ENCODE measurements at regions not wholly inside any gene's neighbourhood (a gene's known extent, or its start where the extent isn't known, plus 50 kb on each side); places are given as distances from the start of the nearest gene placed in this dataset.

GRCh38 chr7:28270536-28270935 lies 89.9 kb upstream of the JAZF1 start:
- Histone ChIP-seq H3K27ac (ENCODE audit: low read depth, low read length) (no peak overlapping the region), H3K4me3 (ENCODE audit: low read length in 2 of 2) (no peak overlapping the region)
- CTCF ChIA-PET (ENCODE audit: partially characterized antibody) = no interaction called here

GRCh38 chr7:28272461-28272877 lies 91.9 kb upstream of the JAZF1 start:
- CTCF ChIA-PET (ENCODE audit: partially characterized antibody) = no interaction called here

More at GRCh38 chr7:28270536-28270935, 89.9 kb upstream of the JAZF1 start:
- DNase-seq = no peak
- Histone ChIP-seq H3K36me3 (ENCODE audit: insufficient read depth, low read length) (no peaks in the 10 kb centered on the region), H3K9me3 (ENCODE audit: control insufficient read depth in 1 of 2, low read length in 2 of 2) (no peaks in the 10 kb centered on the region), H3K4me1 (ENCODE audit: insufficient read depth, low read length) (no peaks in the 10 kb centered on the region), H3K27me3 (ENCODE audit: insufficient read depth, low read length) (no peaks in the 10 kb centered on the region)
- Mint-ChIP-seq H3K4me1 (peaks cover 0 to 4% (median under 1%) of the 10 kb centered on the region in 4 donors), H3K9me3 (peaks cover 0 to 6% (median 3%) of the 10 kb centered on the region in 8 donors), H3K27me3 (peaks cover 14 to 20% of the 10 kb centered on the region in 2 donors), H3K4me3 (no peak overlapping the region), H3K36me3 (peaks cover 0 to 4% of the 10 kb centered on the region in 2 donors), H3K27ac (no peak overlapping the region)
- POLR2A ChIA-PET (ENCODE audit: partially characterized antibody) = no interaction called here
- intact Hi-C loops (cut with micrococcal nuclease) = no loop called here

GRCh38 chr7:28276298-28276697 lies 95.7 kb upstream of the JAZF1 start:
- H3K27me3 ChIP-seq (ENCODE audit: insufficient read depth, low read length) = no peaks in the 10 kb centered on the region
- intact Hi-C loops (cut with micrococcal nuclease) = no loop called here
- no peak overlapping the region for H3K27ac Mint-ChIP-seq
- ChIA-PET CTCF (ENCODE audit: partially characterized antibody) (no interaction called here), POLR2A (ENCODE audit: partially characterized antibody) (no interaction called here)
- peaks cover 0 to 4% (median under 1%) of the 10 kb centered on the region in 4 donors for H3K4me1 Mint-ChIP-seq
- no peak for DNase-seq
- peaks cover 0 to 4% of the 10 kb centered on the region in 2 donors for H3K36me3 Mint-ChIP-seq
- H3K36me3 ChIP-seq (ENCODE audit: insufficient read depth, low read length) = no peaks in the 10 kb centered on the region
- H3K27ac ChIP-seq (ENCODE audit: low read depth, low read length) = no peak overlapping the region
- H3K4me1 ChIP-seq (ENCODE audit: insufficient read depth, low read length) = no peaks in the 10 kb centered on the region
- H3K9me3 ChIP-seq (ENCODE audit: control insufficient read depth in 1 of 2, low read length in 2 of 2) = no peaks in the 10 kb centered on the region
- H3K27me3 Mint-ChIP-seq = peaks cover 3 to 15% of the 10 kb centered on the region in 2 donors
- no peak overlapping the region for H3K4me3 Mint-ChIP-seq
- H3K4me3 ChIP-seq (ENCODE audit: low read length in 2 of 2) = no peak overlapping the region
- H3K9me3 Mint-ChIP-seq = peaks cover 0 to 6% (median 3%) of the 10 kb centered on the region in 8 donors

More at GRCh38 chr7:28272461-28272877, 91.9 kb upstream of the JAZF1 start:
- no peaks in the 10 kb centered on the region for H3K4me1 ChIP-seq (ENCODE audit: insufficient read depth, low read length)
- H3K27ac ChIP-seq (ENCODE audit: low read depth, low read length) = no peak overlapping the region
- H3K9me3 Mint-ChIP-seq = peaks cover 0 to 6% (median 3%) of the 10 kb centered on the region in 8 donors
- peaks cover 0 to 4% (median under 1%) of the 10 kb centered on the region in 4 donors for H3K4me1 Mint-ChIP-seq
- intact Hi-C loops (cut with micrococcal nuclease) = no loop called here
- peaks cover 0 to 4% of the 10 kb centered on the region in 2 donors for H3K36me3 Mint-ChIP-seq
- H3K4me3 ChIP-seq (ENCODE audit: low read length in 2 of 2) = no peak overlapping the region
- no peaks in the 10 kb centered on the region for H3K27me3 ChIP-seq (ENCODE audit: insufficient read depth, low read length)
- peak overlapping the region in 3 of 8 donors; percentile 4 to 70 (median 46) for H3K4me3 Mint-ChIP-seq
- peaks cover 16 to 22% of the 10 kb centered on the region in 2 donors for H3K27me3 Mint-ChIP-seq
- H3K9me3 ChIP-seq (ENCODE audit: control insufficient read depth in 1 of 2, low read length in 2 of 2) = no peaks in the 10 kb centered on the region
- POLR2A ChIA-PET (ENCODE audit: partially characterized antibody) = no interaction called here
- peak in 3 of 5 donors; percentile 1 to 8 (median 5) for DNase-seq
- no peak overlapping the region for H3K27ac Mint-ChIP-seq
- no peaks in the 10 kb centered on the region for H3K36me3 ChIP-seq (ENCODE audit: insufficient read depth, low read length)

- no peaks in the 10 kb centered on the region for H3K4me1 ChIP-seq (ENCODE audit: insufficient read depth, low read length)
- H3K4me1 Mint-ChIP-seq = peaks cover 0 to 3% (median under 1%) of the 10 kb centered on the region in 4 donors
- CTCF ChIA-PET (ENCODE audit: partially characterized antibody) = no interaction called here
- DNase-seq = no peak
- H3K9me3 Mint-ChIP-seq = peaks cover 0 to 5% (median 3%) of the 10 kb centered on the region in 8 donors
- no peak overlapping the region for H3K4me3 Mint-ChIP-seq
- no peaks in the 10 kb centered on the region for H3K27me3 ChIP-seq (ENCODE audit: insufficient read depth, low read length)
- no peak overlapping the region for H3K27ac ChIP-seq (ENCODE audit: low read depth, low read length)
- H3K4me3 ChIP-seq (ENCODE audit: low read length in 2 of 2) = no peak overlapping the region
- H3K36me3 Mint-ChIP-seq = peaks cover 0 to 4% of the 10 kb centered on the region in 2 donors
- H3K36me3 ChIP-seq (ENCODE audit: insufficient read depth, low read length) = no peaks in the 10 kb centered on the region
- intact Hi-C loops (cut with micrococcal nuclease) = no loop called here
- H3K9me3 ChIP-seq (ENCODE audit: control insufficient read depth in 1 of 2, low read length in 2 of 2) = no peaks in the 10 kb centered on the region
- H3K27ac Mint-ChIP-seq = no peak overlapping the region
- POLR2A ChIA-PET (ENCODE audit: partially characterized antibody) = no interaction called here
- H3K27me3 Mint-ChIP-seq = peaks cover 3 to 16% of the 10 kb centered on the region in 2 donors
Measured at GRCh38 chr7:28277364-28277763, 96.8 kb upstream of the JAZF1 start.

- CTCF ChIA-PET (ENCODE audit: partially characterized antibody) = no interaction called here
- no peak overlapping the region for H3K27ac ChIP-seq (ENCODE audit: low read depth, low read length)
- Mint-ChIP-seq H3K27me3 (peaks cover 3 to 14% of the 10 kb centered on the region in 2 donors), H3K4me3 (no peak overlapping the region), H3K27ac (no peak overlapping the region), H3K36me3 (peaks cover 0 to 4% of the 10 kb centered on the region in 2 donors), H3K9me3 (peaks cover 0 to 5% (median 3%) of the 10 kb centered on the region in 8 donors), H3K4me1 (no peaks in the 10 kb centered on the region)
- no peaks in the 10 kb centered on the region for H3K27me3 ChIP-seq (ENCODE audit: insufficient read depth, low read length)
- no peak overlapping the region for H3K4me3 ChIP-seq (ENCODE audit: low read length in 2 of 2)
- H3K4me1 ChIP-seq (ENCODE audit: insufficient read depth, low read length) = no peaks in the 10 kb centered on the region
- POLR2A ChIA-PET (ENCODE audit: partially characterized antibody) = no interaction called here
- intact Hi-C loops (cut with micrococcal nuclease) = no loop called here
- no peak for DNase-seq
- H3K36me3 ChIP-seq (ENCODE audit: insufficient read depth, low read length) = no peaks in the 10 kb centered on the region
- no peaks in the 10 kb centered on the region for H3K9me3 ChIP-seq (ENCODE audit: control insufficient read depth in 1 of 2, low read length in 2 of 2)
Measured at GRCh38 chr7:28277958-28278357, 97.4 kb upstream of the JAZF1 start.

- Histone ChIP-seq H3K27ac (ENCODE audit: low read depth, low read length) (no peak overlapping the region), H3K4me1 (ENCODE audit: insufficient read depth, low read length) (no peaks in the 10 kb centered on the region), H3K27me3 (ENCODE audit: insufficient read depth, low read length) (peaks cover 2% of the 10 kb centered on the region), H3K4me3 (ENCODE audit: low read length in 2 of 2) (no peak overlapping the region), H3K9me3 (ENCODE audit: control insufficient read depth in 1 of 2, low read length in 2 of 2) (no peaks in the 10 kb centered on the region), H3K36me3 (ENCODE audit: insufficient read depth, low read length) (no peaks in the 10 kb centered on the region)
- Mint-ChIP-seq H3K4me1 (no peaks in the 10 kb centered on the region), H3K27me3 (peaks cover 4 to 9% of the 10 kb centered on the region in 2 donors), H3K27ac (no peak overlapping the region), H3K4me3 (no peak overlapping the region), H3K9me3 (no peaks in the 10 kb centered on the region), H3K36me3 (no peaks in the 10 kb centered on the region)
- CTCF ChIA-PET (ENCODE audit: partially characterized antibody) = no interaction called here
- POLR2A ChIA-PET (ENCODE audit: partially characterized antibody) = no interaction called here
- DNase-seq = no peak
- intact Hi-C loops (cut with micrococcal nuclease) = no loop called here
Measured at GRCh38 chr7:28280516-28280915, 99.9 kb upstream of the JAZF1 start.

- DNase-seq = no peak
- Mint-ChIP-seq H3K9me3 (peaks cover 0 to 2% (median 0%) of the 10 kb centered on the region in 8 donors), H3K27me3 (peaks cover 15 to 17% of the 10 kb centered on the region in 2 donors), H3K4me3 (no peak overlapping the region), H3K4me1 (peaks cover 0 to 2% (median 0%) of the 10 kb centered on the region in 4 donors), H3K36me3 (no peaks in the 10 kb centered on the region), H3K27ac (no peak overlapping the region)
- intact Hi-C loops (cut with micrococcal nuclease) = no loop called here
- Histone ChIP-seq H3K27ac (ENCODE audit: low read depth, low read length) (no peak overlapping the region), H3K4me3 (ENCODE audit: low read length in 2 of 2) (no peak overlapping the region), H3K4me1 (ENCODE audit: insufficient read depth, low read length) (no peaks in the 10 kb centered on the region), H3K9me3 (ENCODE audit: control insufficient read depth in 1 of 2, low read length in 2 of 2) (no peaks in the 10 kb centered on the region), H3K27me3 (ENCODE audit: insufficient read depth, low read length) (peaks cover under 1% of the 10 kb centered on the region), H3K36me3 (ENCODE audit: insufficient read depth, low read length) (no peaks in the 10 kb centered on the region)
- POLR2A ChIA-PET (ENCODE audit: partially characterized antibody) = no interaction called here
- CTCF ChIA-PET (ENCODE audit: partially characterized antibody) = no interaction called here
Measured at GRCh38 chr7:28290496-28290895, 109.9 kb upstream of the JAZF1 start.

All from CD4-positive, alpha-beta memory T cell (primary cell).